HG03039 (cell line): ENCODE measurements at regions not wholly inside any gene's neighbourhood (a gene's known extent, or its start where the extent isn't known, plus 50 kb on each side); places are given as distances from the start of the nearest gene placed in this dataset.
"Not testable (repeated sequence)": the region's sequence is repeated elsewhere in the genome, so short reads cannot be mapped to it uniquely, and the experiment has no call there.

ENCODE experiments used
- ATAC-seq: cut with Tn5 transposase; IDR thresholded peaks from one replicate; pipeline ENCODE4 v1.9.1; 2021; ENCODE audit warnings: mild to moderate bottlenecking, moderate library complexity; ENCODE audit not compliant: unreplicated experiment

GRCh38 chr6:85772641-85773040 is 130.0 kb upstream of the SYNCRIP start:
- ATAC-seq = no peak

GRCh38 chr6:85771925-85772430 is 129.3 kb upstream of the SYNCRIP start:
- no peak for ATAC-seq

DNA sequence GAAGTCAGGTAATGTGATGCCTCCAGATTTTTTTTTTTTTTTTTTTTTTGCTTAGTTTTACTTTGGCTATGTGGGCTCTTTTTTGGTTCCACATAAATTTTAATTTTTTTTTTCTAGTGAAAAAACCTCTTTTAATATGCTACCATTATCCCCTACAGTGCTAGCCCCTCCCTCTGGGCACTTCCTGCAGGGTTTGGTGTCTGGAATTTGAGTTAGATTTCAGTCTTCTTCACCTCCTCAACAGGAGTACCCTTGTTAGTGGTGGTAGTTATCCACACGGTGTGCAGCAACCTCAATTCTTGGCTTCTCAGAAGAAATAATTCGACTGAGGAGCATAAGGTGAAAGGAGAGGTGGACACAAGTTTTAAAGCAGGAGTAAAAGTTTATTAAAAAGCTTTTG is 128.8 kb upstream of the SYNCRIP start:
- ATAC-seq = no peak

GRCh38 chr6:85764844-85765243 is 122.2 kb upstream of the SYNCRIP start:
- no peak for ATAC-seq

- ATAC-seq = no peak
Measured at GRCh38 chr6:85756982-85757381, 114.3 kb upstream of the SYNCRIP start.

GRCh38 chr6:85754894-85755293 is 112.2 kb upstream of the SYNCRIP start:
- ATAC-seq = no peak

DNA sequence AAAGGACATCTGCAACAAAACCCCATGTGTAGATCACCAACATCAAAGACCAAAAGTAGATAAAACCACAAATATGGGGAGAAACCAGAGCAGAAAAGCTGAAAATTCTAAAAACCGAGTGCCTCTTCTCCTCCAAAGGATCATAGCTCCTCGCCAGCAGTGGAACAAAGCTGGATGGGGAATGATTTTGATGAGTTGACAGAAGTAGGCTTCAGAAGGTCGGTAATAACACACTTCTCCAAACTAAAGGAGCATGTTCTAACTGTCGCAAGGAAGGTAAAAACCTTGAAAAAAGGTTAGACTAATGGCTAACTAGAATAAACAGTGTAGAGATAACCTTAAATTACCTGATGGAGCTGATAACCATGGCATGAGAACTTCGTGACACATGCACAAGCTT is 109.9 kb upstream of the SYNCRIP start:
- no peak for ATAC-seq

- ATAC-seq = no peak
Measured at GRCh38 chr6:85751374-85752055, 108.8 kb upstream of the SYNCRIP start.

GRCh38 chr6:85750146-85750545 is 107.5 kb upstream of the SYNCRIP start:
- not testable (repeated sequence) for ATAC-seq

- ATAC-seq = no peak
Measured at GRCh38 chr6:85749236-85749635, 106.5 kb upstream of the SYNCRIP start.

- no peak for ATAC-seq
Measured at GRCh38 chr6:85747666-85748065, 105.0 kb upstream of the SYNCRIP start.

DNA sequence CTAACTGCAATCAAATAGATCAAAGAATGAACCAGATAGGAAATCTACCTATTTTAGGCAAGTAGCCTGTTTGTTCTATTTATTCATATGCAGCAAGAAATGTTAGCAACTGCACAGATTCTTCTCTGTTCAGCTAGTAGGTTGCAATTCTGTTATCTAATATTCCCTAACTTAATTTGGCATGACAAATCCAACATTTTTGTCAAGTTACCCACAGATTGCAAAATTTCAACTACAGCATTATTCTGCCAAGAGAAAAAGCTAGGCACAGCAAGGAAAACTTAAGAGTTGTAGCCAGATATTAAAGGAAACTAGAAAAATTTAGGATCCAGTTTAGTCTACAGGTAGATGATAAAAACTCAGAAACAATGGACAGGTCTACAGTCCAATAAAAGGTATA is 104.4 kb upstream of the SYNCRIP start:
- no peak for ATAC-seq

DNA sequence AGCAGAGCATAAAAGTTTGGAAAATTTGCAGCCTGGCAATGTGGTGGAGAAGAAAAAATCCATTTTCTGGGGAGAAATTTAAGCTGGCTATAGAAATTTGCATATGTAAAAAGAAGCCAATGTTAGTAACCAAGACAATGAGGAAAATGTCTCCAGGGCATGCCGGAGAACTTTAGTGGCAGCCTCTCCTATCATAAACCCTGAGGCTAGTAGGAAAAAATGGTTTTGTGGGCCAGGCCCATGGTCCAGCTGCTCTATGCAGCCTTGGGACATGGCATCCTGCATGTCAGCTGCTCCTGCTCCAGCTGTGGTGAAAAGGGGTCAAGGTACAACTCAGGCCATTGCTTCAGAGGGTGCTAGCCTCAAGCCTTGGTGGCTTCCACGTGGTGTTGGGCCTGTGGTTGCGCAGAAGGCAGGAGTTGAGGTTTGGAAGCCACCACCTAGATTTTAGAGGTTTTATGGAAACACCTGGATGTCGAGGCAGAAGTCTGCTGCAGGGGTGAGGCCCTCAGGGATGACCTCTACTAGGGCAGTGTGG is 101.8 kb upstream of the SYNCRIP start:
- ATAC-seq = no peak

DNA sequence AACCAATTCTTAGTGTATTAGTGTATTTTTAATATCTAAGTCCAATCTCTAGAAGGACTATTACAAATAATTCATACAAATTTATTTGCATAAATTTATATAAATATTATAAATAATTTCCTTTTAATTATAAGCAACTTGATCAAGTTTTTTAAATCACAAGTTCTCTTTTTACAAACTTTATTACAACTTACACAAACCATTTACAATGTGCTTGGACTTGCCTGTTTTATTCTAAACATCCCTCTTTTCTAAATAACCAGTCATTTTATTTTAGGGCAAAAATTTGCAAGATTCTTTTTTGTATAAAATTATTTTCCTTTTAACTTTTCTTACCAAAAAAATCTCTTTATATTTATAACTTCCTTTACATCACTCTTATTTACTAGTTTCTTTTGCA is 83.5 kb upstream of the SYNCRIP start:
- ATAC-seq = no peak

GRCh38 chr6:85715797-85716196 is 73.1 kb upstream of the SYNCRIP start:
- no peak for ATAC-seq

GRCh38 chr6:85714893-85715530 is 72.3 kb upstream of the SYNCRIP start:
- no peak for ATAC-seq

DNA sequence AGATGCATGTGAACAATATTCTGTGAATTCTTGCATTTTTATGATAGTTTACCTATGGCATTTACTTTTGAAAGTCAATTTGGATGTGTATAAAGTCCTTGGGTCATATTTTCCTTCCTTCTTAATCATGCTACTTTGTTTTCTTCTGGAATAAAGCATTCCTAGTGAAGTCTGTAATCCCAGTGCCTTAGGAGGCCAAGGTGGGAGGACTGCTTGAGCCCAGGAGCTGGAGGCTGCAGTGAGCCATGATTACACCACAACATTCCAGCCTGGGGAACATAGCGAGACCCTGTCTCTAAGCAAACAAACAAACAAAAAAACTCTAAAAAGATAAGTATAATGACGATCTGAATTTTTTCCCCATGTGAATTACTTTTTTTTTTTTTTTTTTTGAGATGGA is 69.7 kb upstream of the SYNCRIP start:
- ATAC-seq = no peak

GRCh38 chr6:85707515-85708145 is 64.9 kb upstream of the SYNCRIP start:
- not testable (repeated sequence) for ATAC-seq

DNA sequence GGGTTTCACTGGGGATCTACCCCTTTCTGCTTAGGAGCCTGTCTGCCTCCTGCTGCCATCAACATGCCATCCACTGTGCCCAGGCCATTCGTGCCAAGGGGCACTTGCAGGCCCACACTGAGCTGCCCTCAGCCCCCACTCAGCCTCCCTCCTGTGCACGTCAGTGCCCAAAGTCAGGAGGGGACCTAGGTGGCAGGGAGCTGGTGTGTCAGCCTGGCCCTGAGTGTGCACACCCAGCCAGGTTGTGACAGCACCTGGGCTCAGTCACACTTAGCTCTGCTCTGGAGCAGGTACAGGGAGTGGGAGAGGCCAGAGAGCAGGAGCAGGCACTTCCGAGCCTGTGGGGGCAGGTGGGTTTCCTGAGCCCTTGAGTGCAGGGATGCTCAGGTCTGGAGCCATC is 63.6 kb upstream of the SYNCRIP start:
- ATAC-seq = no peak

- ATAC-seq = no peak
Measured at GRCh38 chr6:85705220-85705619, 62.5 kb upstream of the SYNCRIP start.

- no peak for ATAC-seq
Measured at GRCh38 chr6:85703406-85703805, 60.7 kb upstream of the SYNCRIP start.
